Muscle layer of colon (tissue), 2 donors: ENCODE measurements at regions not wholly inside any gene's neighbourhood (a gene's known extent, or its start where the extent isn't known, plus 50 kb on each side); places are given as distances from the start of the nearest gene placed in this dataset.

Experiments
- H3K27ac ChIP-seq: one replicate; pipeline ENCODE4 v1.7.0; 2013; ENCODE audit warnings: low read depth, mild to moderate bottlenecking, low read length, moderate library complexity
- H3K27me3 ChIP-seq, 2 donors: one replicate each; pipeline ENCODE4 v1.7.0; 2013; ENCODE audit warnings: low read length in 2 of 2, mild to moderate bottlenecking in 2 of 2; ENCODE audit not compliant: insufficient read depth in 2 of 2, control insufficient read depth in 1 of 2
- H3K36me3 ChIP-seq: one replicate; pipeline ENCODE4 v1.7.0; 2013; ENCODE audit warnings: mild to moderate bottlenecking, low read length; ENCODE audit not compliant: insufficient read depth
- H3K4me1 ChIP-seq: one replicate; pipeline ENCODE4 v1.7.0; 2013; ENCODE audit warnings: mild to moderate bottlenecking, low read length; ENCODE audit not compliant: insufficient read depth
- H3K4me3 ChIP-seq, 2 donors: one replicate each; pipeline ENCODE4 v1.7.0; 2013; ENCODE audit warnings: low read length in 2 of 2, low read depth in 1 of 2, mild to moderate bottlenecking in 1 of 2, moderate library complexity in 1 of 2
- H3K9ac ChIP-seq: one replicate; pipeline ENCODE4 v1.7.0; 2013; ENCODE audit warnings: low read length
- H3K9me3 ChIP-seq: one replicate; pipeline ENCODE4 v1.7.0; 2013; ENCODE audit warnings: mild to moderate bottlenecking, low read length
- donor health status: abdominal sarcoma.
- donor health status: Adenocarcinoma of cecum.

DNA sequence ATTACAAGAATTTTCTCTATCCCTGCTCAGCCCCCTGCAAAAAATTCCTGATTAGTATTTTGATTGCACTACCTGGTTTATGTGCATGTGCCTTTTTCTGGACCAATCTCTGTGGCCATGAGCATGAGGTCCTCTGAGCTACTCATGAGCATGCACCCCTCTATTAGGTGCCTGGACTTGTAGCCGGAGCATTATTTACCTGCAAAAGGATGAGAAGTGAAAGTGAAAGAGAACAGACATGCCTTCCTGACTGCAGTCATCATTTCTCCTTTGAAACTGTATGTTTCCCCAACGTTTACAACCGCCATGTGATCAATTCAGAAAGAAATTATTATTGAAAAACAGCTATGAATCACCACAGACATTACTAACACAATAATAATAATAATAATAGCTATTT is 1008.8 kb downstream of the ROBO2 start:
- Histone ChIP-seq H3K36me3 (no peaks in the 10 kb centered on the region), H3K4me3 (no peak overlapping the region), H3K27ac (no peak overlapping the region), H3K4me1 (no peaks in the 10 kb centered on the region), H3K9me3 (no peaks in the 10 kb centered on the region), H3K9ac (no peak overlapping the region), H3K27me3 (no peaks in the 10 kb centered on the region)

DNA sequence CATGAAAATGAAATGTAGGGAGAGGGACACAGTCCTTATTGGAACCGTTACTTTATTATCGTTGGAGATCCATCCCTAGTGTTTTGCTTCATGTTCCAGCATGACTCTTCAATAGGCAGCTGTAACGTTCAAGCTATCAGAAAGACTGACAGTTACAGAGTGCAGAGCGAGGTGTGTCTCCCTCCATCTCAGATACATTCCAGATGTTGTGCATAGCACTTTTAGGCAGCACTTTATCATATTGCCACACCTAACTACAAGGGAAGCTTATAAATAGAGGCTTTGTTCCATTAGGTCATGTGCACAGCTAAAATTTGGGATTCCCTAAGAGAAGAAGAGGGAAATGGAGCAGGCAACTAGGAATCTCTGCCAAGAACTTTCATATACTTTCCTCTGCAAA is 1009.6 kb downstream of the ROBO2 start:
- H3K36me3 ChIP-seq: no peaks in the 10 kb centered on the region
- no peak overlapping the region for H3K27ac ChIP-seq
- H3K9ac ChIP-seq: no peak overlapping the region
- H3K4me1 ChIP-seq: no peaks in the 10 kb centered on the region
- H3K27me3 ChIP-seq: no peaks in the 10 kb centered on the region
- no peak overlapping the region for H3K4me3 ChIP-seq
- H3K9me3 ChIP-seq: no peaks in the 10 kb centered on the region

DNA sequence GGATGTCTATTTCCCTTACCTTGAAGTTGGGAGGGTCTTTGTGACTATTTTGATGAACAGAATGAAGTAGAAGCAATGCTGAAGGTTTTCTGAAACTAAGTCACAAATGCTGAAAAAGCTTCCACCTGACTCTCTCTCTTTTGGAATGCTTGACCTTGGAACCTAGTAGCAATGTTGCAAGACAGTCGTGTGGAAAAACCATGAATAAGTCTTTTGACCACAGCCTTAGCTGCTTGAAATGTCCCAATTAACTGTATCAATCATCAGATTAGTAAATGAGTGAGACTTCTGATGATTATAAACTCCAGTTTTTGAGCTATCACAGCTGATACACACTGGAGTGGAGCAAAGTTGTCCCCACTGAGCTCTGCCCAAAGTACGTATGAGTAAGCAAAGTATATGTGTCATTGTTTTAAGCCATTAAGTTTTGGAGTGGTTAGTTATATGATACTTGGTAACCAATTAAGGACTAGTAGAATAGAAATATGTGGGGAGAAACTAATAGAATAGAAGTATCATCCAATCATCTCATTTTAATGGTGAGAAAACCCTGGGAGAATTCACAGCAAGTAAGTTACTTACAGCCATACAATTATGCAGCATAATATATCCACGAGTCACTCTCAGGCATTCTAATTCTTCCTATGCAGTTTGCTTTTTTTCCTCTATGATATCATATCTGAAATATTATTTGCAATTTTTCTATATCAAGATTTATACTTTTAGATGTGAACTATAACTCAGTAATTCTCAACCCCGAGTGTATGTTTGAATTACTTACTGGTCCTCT is 1010.6 kb downstream of the ROBO2 start:
- Histone ChIP-seq H3K4me3 (no peak overlapping the region), H3K9ac (no peak overlapping the region), H3K27me3 (no peaks in the 10 kb centered on the region)

DNA sequence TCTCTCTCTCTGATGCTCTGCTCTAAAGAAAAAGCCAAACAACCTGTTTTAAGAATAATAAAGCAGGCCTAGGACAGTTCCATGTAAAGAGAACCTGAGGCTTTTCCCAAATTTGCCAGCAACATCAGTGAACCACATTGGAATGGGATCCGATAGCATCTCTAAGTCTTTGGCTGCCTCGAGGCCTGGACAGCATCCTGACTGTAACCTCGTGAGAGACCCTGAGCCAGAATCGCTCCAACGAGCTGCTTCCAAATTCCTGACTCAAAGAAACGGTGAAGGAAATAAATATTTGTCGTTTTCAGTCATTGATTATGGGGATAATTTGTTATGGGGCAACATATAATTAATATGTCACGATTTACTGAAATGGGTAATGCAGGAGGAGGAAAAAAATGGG is 1012.8 kb downstream of the ROBO2 start:
- Histone ChIP-seq H3K27ac (no peak overlapping the region), H3K4me3 (no peak overlapping the region), H3K9ac (no peak overlapping the region), H3K4me1 (no peaks in the 10 kb centered on the region), H3K9me3 (no peaks in the 10 kb centered on the region), H3K36me3 (no peaks in the 10 kb centered on the region), H3K27me3 (no peaks in the 10 kb centered on the region)

More for the DNA sequence above, 1010.6 kb downstream of the ROBO2 start:
- no peaks in the 10 kb centered on the region for H3K9me3 ChIP-seq
- no peak overlapping the region for H3K27ac ChIP-seq
- H3K4me1 ChIP-seq: no peaks in the 10 kb centered on the region
- no peaks in the 10 kb centered on the region for H3K36me3 ChIP-seq

DNA sequence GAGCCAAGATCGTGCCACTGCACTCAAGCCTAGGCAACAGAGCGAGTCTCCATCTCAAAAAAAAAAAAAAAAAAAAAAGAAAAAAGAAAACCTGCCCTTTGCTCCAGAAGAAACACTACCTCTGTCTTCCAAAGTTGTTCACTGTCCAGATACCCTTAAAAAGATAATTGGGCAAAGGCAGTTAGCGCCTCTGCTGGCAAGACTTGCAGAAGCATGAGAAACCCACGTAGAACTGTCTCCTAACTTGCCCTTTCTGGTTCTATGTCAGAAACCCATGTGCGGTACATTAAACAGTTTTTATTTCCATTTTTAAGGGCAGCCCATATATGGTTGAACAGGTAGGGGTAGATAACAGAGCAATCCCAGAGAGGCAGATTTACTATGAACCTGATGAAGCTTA is 1026.4 kb downstream of the ROBO2 start:
- H3K4me1 ChIP-seq: no peaks in the 10 kb centered on the region
- H3K27ac ChIP-seq: no peak overlapping the region
- H3K27me3 ChIP-seq: no peaks in the 10 kb centered on the region
- no peaks in the 10 kb centered on the region for H3K36me3 ChIP-seq
- no peak overlapping the region for H3K9ac ChIP-seq
- H3K4me3 ChIP-seq: no peak overlapping the region
- H3K9me3 ChIP-seq: no peaks in the 10 kb centered on the region

DNA sequence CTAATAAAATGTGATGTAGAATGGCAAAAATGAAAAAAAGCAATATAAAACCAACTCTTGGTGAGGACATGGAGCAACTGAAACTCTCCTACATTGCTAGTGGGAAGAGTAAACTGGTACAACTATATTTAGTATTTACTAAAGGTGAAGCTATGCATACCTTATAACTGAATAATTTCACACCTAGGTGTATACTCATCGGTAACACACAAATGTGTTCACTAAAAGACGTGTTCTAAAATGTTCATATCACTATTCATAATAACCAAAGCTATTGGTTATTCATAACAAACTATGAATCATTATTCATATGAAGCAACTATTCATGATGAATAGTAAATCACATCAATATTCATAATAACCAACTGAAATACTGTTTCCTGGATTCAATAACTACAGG is 1030.3 kb downstream of the ROBO2 start:
- Histone ChIP-seq H3K9ac (no peak overlapping the region), H3K36me3 (no peaks in the 10 kb centered on the region), H3K4me1 (no peaks in the 10 kb centered on the region), H3K27ac (no peak overlapping the region), H3K9me3 (no peaks in the 10 kb centered on the region), H3K4me3 (no peak overlapping the region), H3K27me3 (no peaks in the 10 kb centered on the region)

DNA sequence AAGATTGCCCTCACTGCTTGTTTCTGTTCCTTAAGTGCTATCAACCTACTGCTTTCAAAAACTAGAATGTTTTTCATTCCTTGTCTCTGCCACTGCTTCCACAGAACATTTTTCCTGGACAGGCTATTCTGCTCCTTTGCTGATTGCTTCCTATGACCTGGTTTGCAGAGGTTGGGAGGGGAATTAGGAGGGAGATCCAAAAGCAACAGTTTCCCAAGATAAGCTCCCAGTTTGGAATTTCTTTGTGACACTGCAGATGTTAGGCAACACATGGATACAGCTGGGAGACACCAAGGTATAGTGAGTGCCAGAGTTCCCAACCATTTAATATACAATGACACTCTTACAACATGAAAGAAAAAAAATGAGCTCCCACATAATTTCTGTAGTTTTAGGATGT is 1036.5 kb downstream of the ROBO2 start:
- Histone ChIP-seq H3K4me1 (no peaks in the 10 kb centered on the region), H3K4me3 (no peak overlapping the region), H3K9ac (no peak overlapping the region), H3K9me3 (no peaks in the 10 kb centered on the region), H3K36me3 (no peaks in the 10 kb centered on the region), H3K27me3 (no peaks in the 10 kb centered on the region), H3K27ac (no peak overlapping the region)

DNA sequence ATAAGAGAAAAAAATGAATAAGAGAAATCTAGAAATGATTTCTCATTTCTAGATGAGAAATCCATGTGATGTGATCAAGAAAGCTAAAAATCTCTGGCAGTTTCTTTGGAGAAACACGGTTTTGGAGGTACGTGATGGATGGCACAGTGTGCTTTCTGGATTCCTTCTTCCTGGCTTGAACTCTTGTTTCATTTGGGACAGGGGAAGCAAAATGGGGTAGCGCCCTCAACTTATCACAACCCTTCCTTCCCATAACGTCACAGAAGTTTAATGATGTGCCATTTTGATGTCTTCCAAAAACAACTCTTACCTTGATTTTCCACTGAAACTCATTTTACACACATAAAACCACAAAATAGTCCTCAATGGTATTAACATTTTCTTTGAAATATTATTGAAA is 1037.3 kb downstream of the ROBO2 start:
- no peak overlapping the region for H3K27ac ChIP-seq
- no peak overlapping the region for H3K9ac ChIP-seq
- H3K9me3 ChIP-seq: no peaks in the 10 kb centered on the region
- no peak overlapping the region for H3K4me3 ChIP-seq
- H3K4me1 ChIP-seq: no peaks in the 10 kb centered on the region
- no peaks in the 10 kb centered on the region for H3K27me3 ChIP-seq
- no peaks in the 10 kb centered on the region for H3K36me3 ChIP-seq

DNA sequence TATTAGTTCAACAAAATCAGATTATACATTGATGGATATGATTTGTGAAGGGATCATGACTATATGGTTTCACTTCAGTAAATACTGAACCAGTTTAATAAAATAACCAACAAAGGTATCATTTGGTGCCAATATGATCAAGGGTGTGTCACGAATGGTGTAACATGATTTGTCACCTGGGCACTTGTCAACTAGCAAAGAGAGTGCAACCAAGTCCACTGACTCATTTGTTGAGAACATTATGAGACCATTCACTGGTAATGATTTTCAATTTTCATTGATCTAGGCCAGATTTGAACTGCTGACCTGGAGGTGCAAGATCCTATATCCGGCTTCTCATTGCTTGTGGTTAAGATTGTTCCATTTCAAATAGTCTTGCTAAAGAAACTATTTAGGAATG is 1037.9 kb downstream of the ROBO2 start:
- no peak overlapping the region for H3K27ac ChIP-seq
- H3K4me1 ChIP-seq: no peaks in the 10 kb centered on the region
- H3K9me3 ChIP-seq: no peaks in the 10 kb centered on the region
- no peaks in the 10 kb centered on the region for H3K27me3 ChIP-seq
- no peak overlapping the region for H3K4me3 ChIP-seq
- H3K36me3 ChIP-seq: no peaks in the 10 kb centered on the region
- H3K9ac ChIP-seq: no peak overlapping the region

DNA sequence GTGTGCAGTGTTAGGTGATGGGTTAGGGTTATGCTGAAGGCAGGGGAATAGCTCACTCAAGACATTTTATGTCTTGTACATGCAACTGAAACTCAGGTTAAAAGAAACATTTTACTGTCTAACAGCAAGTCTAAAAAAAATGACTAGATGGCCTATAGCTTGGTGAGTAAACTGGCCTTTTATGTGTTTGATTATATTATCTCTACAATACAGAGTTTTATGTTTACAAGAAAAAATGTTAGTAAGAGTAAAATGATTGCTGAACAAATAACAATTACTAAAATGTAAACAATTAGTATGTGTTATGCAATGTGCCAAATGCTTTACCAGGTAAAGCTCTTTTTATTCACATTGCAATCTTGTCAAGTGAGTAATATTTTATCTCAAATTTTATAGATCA is 1039.6 kb downstream of the ROBO2 start:
- no peaks in the 10 kb centered on the region for H3K9me3 ChIP-seq
- no peak overlapping the region for H3K27ac ChIP-seq
- no peaks in the 10 kb centered on the region for H3K27me3 ChIP-seq
- H3K4me1 ChIP-seq: no peaks in the 10 kb centered on the region
- H3K4me3 ChIP-seq: no peak overlapping the region
- no peaks in the 10 kb centered on the region for H3K36me3 ChIP-seq
- H3K9ac ChIP-seq: no peak overlapping the region

DNA sequence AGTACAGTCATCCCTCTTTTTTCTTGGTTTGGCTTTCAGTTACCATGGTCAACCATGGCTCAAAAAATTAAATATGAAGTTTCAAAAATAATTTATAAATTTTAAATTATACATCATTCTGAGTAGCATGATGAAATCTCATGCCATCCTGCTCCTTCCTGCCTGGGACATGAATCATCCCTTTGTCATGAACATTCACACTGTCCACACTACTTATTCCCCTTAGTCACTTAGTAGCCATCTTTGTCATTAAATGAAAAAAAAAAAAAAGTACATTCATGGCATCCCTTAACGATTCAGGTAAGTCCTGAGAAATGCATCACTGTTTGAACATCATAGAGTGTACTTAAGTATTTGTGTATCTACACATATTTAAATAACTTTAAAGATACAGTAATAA is 1046.3 kb downstream of the ROBO2 start:
- no peaks in the 10 kb centered on the region for H3K27me3 ChIP-seq
- H3K4me1 ChIP-seq: no peaks in the 10 kb centered on the region
- H3K9ac ChIP-seq: no peak overlapping the region
- no peaks in the 10 kb centered on the region for H3K9me3 ChIP-seq
- no peak overlapping the region for H3K27ac ChIP-seq
- H3K4me3 ChIP-seq: no peak overlapping the region
- H3K36me3 ChIP-seq: no peaks in the 10 kb centered on the region

DNA sequence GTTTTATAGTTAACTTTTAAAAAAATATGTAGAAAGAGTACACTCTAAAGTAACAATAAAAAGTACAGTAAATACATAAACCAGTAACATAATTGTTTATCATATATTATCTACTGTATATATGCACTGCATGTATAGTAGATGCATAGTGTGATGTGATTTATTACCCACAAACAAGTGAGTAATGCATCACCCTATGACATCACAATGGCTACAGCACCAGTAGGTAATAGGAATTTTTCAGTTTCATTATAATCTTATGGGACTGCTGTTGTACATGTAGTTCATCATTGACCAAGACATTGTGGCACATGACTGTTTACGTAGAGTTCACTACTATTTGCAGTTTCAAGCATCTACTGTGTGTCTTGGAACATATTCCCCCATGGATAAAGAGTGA is 1047.2 kb downstream of the ROBO2 start:
- H3K27ac ChIP-seq: no peak overlapping the region
- H3K9me3 ChIP-seq: no peaks in the 10 kb centered on the region
- H3K4me1 ChIP-seq: no peaks in the 10 kb centered on the region

More for the DNA sequence above, 1047.2 kb downstream of the ROBO2 start:
- Histone ChIP-seq H3K36me3 (no peaks in the 10 kb centered on the region), H3K27me3 (no peaks in the 10 kb centered on the region), H3K9ac (no peak overlapping the region), H3K4me3 (no peak overlapping the region)
